ENCODE measurements at regions not wholly inside any gene's neighbourhood (a gene's known extent, or its start where the extent isn't known, plus 50 kb on each side); places are given as distances from the start of the nearest gene placed in this dataset.

- no peak for DNase-seq
- H3K4me3 ChIP-seq, result no peak overlapping the region
- H3K36me3 ChIP-seq, result no peaks in the 10 kb centered on the region
- no peaks in the 10 kb centered on the region for H3K9me3 ChIP-seq
- H3K27me3 ChIP-seq, result no peaks in the 10 kb centered on the region
Measured at GRCh38 chr10:10644676-10645385, 372.8 kb upstream of the CELF2 start.

- Histone ChIP-seq H3K4me3 (no peak overlapping the region), H3K9me3 (no peaks in the 10 kb centered on the region), H3K27me3 (no peaks in the 10 kb centered on the region), H3K36me3 (no peaks in the 10 kb centered on the region)
- no peak for DNase-seq
Measured at GRCh38 chr10:10647331-10647730, 370.3 kb upstream of the CELF2 start.

GRCh38 chr10:10657139-10657760 lies 360.4 kb upstream of the CELF2 start:
- H3K27me3 ChIP-seq, result no peaks in the 10 kb centered on the region
- DNase-seq, result no peak
- no peaks in the 10 kb centered on the region for H3K36me3 ChIP-seq
- H3K9me3 ChIP-seq, result no peaks in the 10 kb centered on the region; the same call in 1 of the 2 replicates
- H3K4me3 ChIP-seq, result no peak overlapping the region

GRCh38 chr10:10658172-10658785 lies 359.4 kb upstream of the CELF2 start:
- DNase-seq, result no peak
- Histone ChIP-seq H3K4me3 (no peak overlapping the region), H3K27me3 (no peaks in the 10 kb centered on the region), H3K36me3 (no peaks in the 10 kb centered on the region), H3K9me3 (no peaks in the 10 kb centered on the region; the same call in 1 of the 2 replicates)

GRCh38 chr10:10660054-10660453 lies 357.6 kb upstream of the CELF2 start:
- Histone ChIP-seq H3K27me3 (no peaks in the 10 kb centered on the region), H3K9me3 (no peaks in the 10 kb centered on the region; the same call in 1 of the 2 replicates), H3K4me3 (no peak overlapping the region), H3K36me3 (no peaks in the 10 kb centered on the region)
- no peak for DNase-seq

- H3K27me3 ChIP-seq, result no peaks in the 10 kb centered on the region
- no peaks in the 10 kb centered on the region; the same call in 1 of the 2 replicates for H3K9me3 ChIP-seq
- H3K4me3 ChIP-seq, result no peak overlapping the region
- DNase-seq, result peak; percentile 20
- H3K36me3 ChIP-seq, result no peaks in the 10 kb centered on the region
Measured at GRCh38 chr10:10661176-10661575, 356.5 kb upstream of the CELF2 start.

GRCh38 chr10:10662716-10663408 lies 354.8 kb upstream of the CELF2 start:
- no peaks in the 10 kb centered on the region for H3K27me3 ChIP-seq
- no peak overlapping the region for H3K4me3 ChIP-seq
- DNase-seq, result no peak
- H3K36me3 ChIP-seq, result no peaks in the 10 kb centered on the region
- no peaks in the 10 kb centered on the region; the same call in 1 of the 2 replicates for H3K9me3 ChIP-seq

- no peak for DNase-seq
- Histone ChIP-seq H3K27me3 (no peaks in the 10 kb centered on the region), H3K36me3 (no peaks in the 10 kb centered on the region), H3K4me3 (no peak overlapping the region), H3K9me3 (no peaks in the 10 kb centered on the region; the same call in 1 of the 2 replicates)
Measured at GRCh38 chr10:10663622-10664021, 354.1 kb upstream of the CELF2 start.

GRCh38 chr10:10665750-10666149 lies 351.9 kb upstream of the CELF2 start:
- no peak for DNase-seq
- H3K36me3 ChIP-seq, result no peaks in the 10 kb centered on the region
- no peaks in the 10 kb centered on the region for H3K9me3 ChIP-seq
- no peak overlapping the region for H3K4me3 ChIP-seq
- no peaks in the 10 kb centered on the region for H3K27me3 ChIP-seq

GRCh38 chr10:10667466-10667865 lies 350.2 kb upstream of the CELF2 start:
- H3K4me3 ChIP-seq, result no peak overlapping the region
- H3K9me3 ChIP-seq, result peaks cover 3% of the 10 kb centered on the region; the same call in 1 of the 2 replicates
- H3K27me3 ChIP-seq, result no peaks in the 10 kb centered on the region
- no peak for DNase-seq
- H3K36me3 ChIP-seq, result no peaks in the 10 kb centered on the region

GRCh38 chr10:10676972-10677371 lies 340.7 kb upstream of the CELF2 start:
- Histone ChIP-seq H3K4me3 (no peak overlapping the region), H3K9me3 (peaks cover 15% of the 10 kb centered on the region), H3K36me3 (no peaks in the 10 kb centered on the region), H3K27me3 (no peaks in the 10 kb centered on the region)
- no peak for DNase-seq

- peak; percentile 62 for DNase-seq
- Histone ChIP-seq H3K9me3 (peaks cover 12% of the 10 kb centered on the region), H3K27me3 (no peaks in the 10 kb centered on the region), H3K36me3 (no peaks in the 10 kb centered on the region), H3K4me3 (no peak overlapping the region)
Measured at GRCh38 chr10:10677479-10677878, 340.2 kb upstream of the CELF2 start.

GRCh38 chr10:10680496-10680895 lies 337.2 kb upstream of the CELF2 start:
- Histone ChIP-seq H3K27me3 (no peaks in the 10 kb centered on the region), H3K36me3 (no peaks in the 10 kb centered on the region)

GRCh38 chr10:10684972-10685371 lies 332.7 kb upstream of the CELF2 start:
- DNase-seq, result no peak
- no peak overlapping the region for H3K4me3 ChIP-seq
- H3K27me3 ChIP-seq, result no peaks in the 10 kb centered on the region
- no peaks in the 10 kb centered on the region for H3K9me3 ChIP-seq
- no peaks in the 10 kb centered on the region for H3K36me3 ChIP-seq

More at GRCh38 chr10:10680496-10680895, 337.2 kb upstream of the CELF2 start:
- Histone ChIP-seq H3K9me3 (0 out of 2 replicates have a peak, but pooled peaks cover 2% of the 10 kb centered on the region), H3K4me3 (no peak overlapping the region)
- DNase-seq, result no peak

GRCh38 chr10:10685566-10685965 lies 332.1 kb upstream of the CELF2 start:
- Histone ChIP-seq H3K9me3 (no peaks in the 10 kb centered on the region), H3K27me3 (no peaks in the 10 kb centered on the region), H3K36me3 (no peaks in the 10 kb centered on the region), H3K4me3 (no peak overlapping the region)
- no peak for DNase-seq

GRCh38 chr10:10687751-10688150 lies 329.9 kb upstream of the CELF2 start:
- DNase-seq, result no peak
- no peaks in the 10 kb centered on the region for H3K36me3 ChIP-seq
- H3K9me3 ChIP-seq, result no peaks in the 10 kb centered on the region
- H3K27me3 ChIP-seq, result no peaks in the 10 kb centered on the region
- no peak overlapping the region for H3K4me3 ChIP-seq

- DNase-seq, result no peak
- H3K27me3 ChIP-seq, result no peaks in the 10 kb centered on the region
- H3K36me3 ChIP-seq, result no peaks in the 10 kb centered on the region
- H3K9me3 ChIP-seq, result no peaks in the 10 kb centered on the region
- no peak overlapping the region for H3K4me3 ChIP-seq
Measured at GRCh38 chr10:10699427-10699826, 318.2 kb upstream of the CELF2 start.
